H1 (cell line): ENCODE measurements at regions not wholly inside any gene's neighbourhood (a gene's known extent, or its start where the extent isn't known, plus 50 kb on each side); places are given as distances from the start of the nearest gene placed in this dataset.

Source experiments
- CTCF ChIA-PET: fragments of 300-600 bp; sonication (Branson Sonifier 250); formaldehyde crosslinking; loops from one replicate; lab custom pipeline; 2021; ENCODE audit not compliant: partially characterized antibody; lab: Charles Lee
- POLR2A ChIA-PET: fragments of 300-600 bp; sonication (Branson Sonifier 250); formaldehyde crosslinking; loops from one replicate; lab custom pipeline; 2021; ENCODE audit warnings: inconsistent platforms; ENCODE audit not compliant: partially characterized antibody; lab: Charles Lee
- DNase-seq, 2 experiments: peaks; one replicate each; pipeline versions ENCODE4 v3.0.0 to v3.0.0-alpha.2; 2010 to 2022; ENCODE audit warnings: low spot score in 2 of 2, low read depth in 1 of 2, mixed read lengths in 1 of 2
- FAIRE-seq: peaks from 2 replicates; lab custom pipeline; 2011; peaks lifted over from hg19 to GRCh38; lab: Jason Lieb, UNC
- H2AFZ ChIP-seq: 2 replicates; pipeline ENCODE4 v1.8.1; 2012; ENCODE audit warnings: low read length, inconsistent platforms
- H2AK5ac ChIP-seq: 2 replicates; pipeline ENCODE4 v1.6.1; 2013; ENCODE audit warnings: low read depth, low read length
- H2BK120ac ChIP-seq: replicated peaks from 2 replicates; pipeline ENCODE3; 2013; ENCODE audit warnings: low read depth, low read length, inconsistent platforms
- H2BK12ac ChIP-seq: 2 replicates; pipeline ENCODE4 v1.6.1; 2013; ENCODE audit warnings: low read depth, low read length
- H2BK15ac ChIP-seq: 2 replicates; pipeline ENCODE4 v1.6.1; 2013; ENCODE audit warnings: low read length
- H2BK20ac ChIP-seq: 2 replicates; pipeline ENCODE4 v1.6.1; 2013; ENCODE audit warnings: low read length
- H2BK5ac ChIP-seq: 2 replicates; pipeline ENCODE4 v1.6.1; 2013; ENCODE audit warnings: low read depth, low read length
- H3K14ac ChIP-seq: 2 replicates; pipeline ENCODE4 v1.6.1; 2013; ENCODE audit warnings: inconsistent platforms; ENCODE audit not compliant: insufficient read length
- H3K18ac ChIP-seq: 2 replicates; pipeline ENCODE4 v1.6.1; 2013; ENCODE audit warnings: low read length; ENCODE audit errors: extremely low read depth
- H3K23ac ChIP-seq: 2 replicates; pipeline ENCODE4 v1.6.1; 2013; ENCODE audit warnings: inconsistent platforms; ENCODE audit not compliant: insufficient read length
- H3K23me2 ChIP-seq: 2 replicates; pipeline ENCODE4 v1.6.1; 2013; ENCODE audit warnings: low read depth, low read length
- H3K27ac ChIP-seq: 2 replicates; pipeline ENCODE4 v1.6.1; 2011; ENCODE audit warnings: low read depth, low read length, inconsistent platforms
- H3K27me3 ChIP-seq, 4 experiments: replicated peaks in 1 of 4; 1 replicate in 1 of 4; 2 replicates in 3 of 4; pipeline versions ENCODE4 v1.6.1 to v1.8.1; 2011 to 2013; ENCODE audit warnings: low read length in 3 of 4, mild to moderate bottlenecking in 3 of 4, inconsistent platforms in 2 of 4, mixed read lengths in 2 of 4, moderate library complexity in 1 of 4; ENCODE audit not compliant: control insufficient read depth in 3 of 4, insufficient read depth in 3 of 4; ENCODE audit errors: extremely low read depth in 1 of 4
- H3K36me3 ChIP-seq, 4 experiments: 2 replicates each; pipeline versions ENCODE4 v1.6.1 to v1.8.1; 2011 to 2013; ENCODE audit warnings: mild to moderate bottlenecking in 4 of 4, low read length in 3 of 4, moderate library complexity in 2 of 4, control low read depth in 1 of 4, inconsistent platforms in 1 of 4; ENCODE audit not compliant: insufficient read depth in 4 of 4, control insufficient read depth in 2 of 4
- H3K4ac ChIP-seq: replicated peaks from 2 replicates; pipeline ENCODE3; 2013; ENCODE audit warnings: low read length, low read depth, mixed read lengths, inconsistent platforms; ENCODE audit not compliant: insufficient read length
- H3K4me1 ChIP-seq, 4 experiments: replicated peaks in 1 of 4; 1 replicate in 1 of 4; 2 replicates in 3 of 4; pipeline versions ENCODE4 v1.6.1 to v1.8.1; 2011 to 2013; ENCODE audit warnings: low read length in 3 of 4, inconsistent platforms in 2 of 4, mixed read lengths in 1 of 4; ENCODE audit not compliant: insufficient read depth in 4 of 4, control insufficient read depth in 3 of 4
- H3K4me2 ChIP-seq, 2 experiments: 2 replicates each; pipeline versions ENCODE4 v1.6.1 to v1.8.1; 2011 to 2013; ENCODE audit warnings: low read depth in 2 of 2, low read length in 2 of 2, control low read depth in 1 of 2, inconsistent platforms in 1 of 2, mild to moderate bottlenecking in 1 of 2; ENCODE audit not compliant: insufficient read depth in 1 of 2
- H3K4me3 ChIP-seq, 4 experiments: fragments of 200-600, 300-600 bp in 1 of 4; sonication (generic), shearing (Covaris generic), sonication (Bioruptor Twin) in 1 of 4; 2 replicates each; pipeline versions ENCODE4 v1.5.1 to v1.8.1; 2011 to 2016; ENCODE audit warnings: low read length in 4 of 4, low read depth in 3 of 4, control low read depth in 2 of 4, inconsistent platforms in 2 of 4, mild to moderate bottlenecking in 2 of 4, mixed read lengths in 1 of 4, moderate library complexity in 1 of 4; ENCODE audit not compliant: insufficient read depth in 2 of 4; ENCODE audit errors: extremely low read depth in 1 of 4
- H3K56ac ChIP-seq: replicated peaks from 2 replicates; pipeline ENCODE3; 2013; ENCODE audit warnings: low read depth, mild to moderate bottlenecking, mixed read lengths, low read length, inconsistent platforms; ENCODE audit not compliant: insufficient read length
- H3K79me1 ChIP-seq: 2 replicates; pipeline ENCODE4 v1.6.1; 2013; ENCODE audit warnings: low read depth, low read length, control low read depth
- H3K79me2 ChIP-seq, 2 experiments: 2 replicates each; pipeline versions ENCODE4 v1.6.1 to v1.8.1; 2012 to 2013; ENCODE audit warnings: low read length in 2 of 2, mild to moderate bottlenecking in 2 of 2, inconsistent platforms in 1 of 2; ENCODE audit not compliant: insufficient read depth in 2 of 2, control insufficient read depth in 1 of 2
- H3K9ac ChIP-seq, 4 experiments: replicated peaks in 1 of 4; 1 replicate in 1 of 4; 2 replicates in 3 of 4; pipeline versions ENCODE4 v1.6.1 to v1.8.1; 2011 to 2013; ENCODE audit warnings: low read depth in 3 of 4, low read length in 3 of 4, control low read depth in 2 of 4, mild to moderate bottlenecking in 2 of 4, moderate library complexity in 2 of 4, inconsistent platforms in 1 of 4; ENCODE audit errors: extremely low read depth in 1 of 4
- H3K9me3 ChIP-seq, 2 experiments: 2 replicates each; pipeline versions ENCODE4 v1.6.1 to v1.8.1; 2012 to 2013; ENCODE audit warnings: mild to moderate bottlenecking in 2 of 2, moderate library complexity in 2 of 2, control low read depth in 1 of 2, inconsistent platforms in 1 of 2, low read depth in 1 of 2, low read length in 1 of 2, mixed read lengths in 1 of 2; ENCODE audit not compliant: insufficient read depth in 2 of 2
- H4K20me1 ChIP-seq, 2 experiments: replicated peaks in 1 of 2; 2 replicates each; pipeline versions ENCODE3 to v1.8.1; 2011 to 2013; ENCODE audit warnings: inconsistent platforms in 2 of 2, low read length in 2 of 2, mild to moderate bottlenecking in 1 of 2; ENCODE audit not compliant: insufficient read depth in 2 of 2, control insufficient read depth in 1 of 2
- H4K5ac ChIP-seq: 2 replicates; pipeline ENCODE4 v1.6.1; 2013; ENCODE audit warnings: low read length, low read depth, mixed read lengths, inconsistent platforms; ENCODE audit not compliant: insufficient read length
- H4K8ac ChIP-seq: 2 replicates; pipeline ENCODE4 v1.8.0; 2013; ENCODE audit warnings: mild to moderate bottlenecking, moderate library complexity, low read length, inconsistent platforms; ENCODE audit not compliant: insufficient read depth; ENCODE audit errors: extremely low read depth
- H4K91ac ChIP-seq: replicated peaks from 2 replicates; pipeline ENCODE3; 2013; ENCODE audit warnings: low read length, mixed read lengths, inconsistent platforms; ENCODE audit not compliant: insufficient read length
- BCL11A ChIP-seq, 2 experiments: IDR thresholded peaks; one replicate each; pipeline ENCODE4 v1.6.1; 2011; ENCODE audit warnings: low read depth in 2 of 2, low read length in 2 of 2, mild to moderate bottlenecking in 2 of 2
- HDAC2 ChIP-seq, 2 experiments: fragments of 300-600 bp in 1 of 2; sonication (generic) in 1 of 2; IDR thresholded peaks; 2 replicates each; pipeline ENCODE4 v1.6.1; 2011 to 2012; ENCODE audit warnings: low read depth in 2 of 2, low read length in 2 of 2, mild to moderate bottlenecking in 2 of 2, moderate library complexity in 2 of 2, borderline replicate concordance in 1 of 2, inconsistent platforms in 1 of 2
- MAFK ChIP-seq: IDR thresholded peaks from 2 replicates; pipeline ENCODE4 v1.6.1; 2012; ENCODE audit warnings: low read depth, mild to moderate bottlenecking, improper control_type of control experiment, low read length
- NANOG ChIP-seq: IDR thresholded peaks from 2 replicates; pipeline ENCODE4 v1.6.1; 2011; ENCODE audit warnings: low read length, low read depth, mild to moderate bottlenecking, inconsistent platforms; ENCODE audit not compliant: insufficient read depth, poor library complexity, severe bottlenecking
- NRF1 ChIP-seq: IDR thresholded peaks from 2 replicates; pipeline ENCODE4 v1.6.1; 2011; ENCODE audit warnings: mild to moderate bottlenecking, low read depth, low read length, improper control_type of control experiment
- POLR2AphosphoS5 ChIP-seq: IDR thresholded peaks from 2 replicates; pipeline ENCODE4 v1.6.1; 2011; ENCODE audit warnings: low read depth, low read length
- POU5F1 ChIP-seq: IDR thresholded peaks from 2 replicates; pipeline ENCODE4 v1.6.1; 2011; ENCODE audit warnings: low read depth, mild to moderate bottlenecking, low read length, moderate library complexity
- RFX5 ChIP-seq: IDR thresholded peaks from 2 replicates; pipeline ENCODE4 v1.6.1; 2011; ENCODE audit warnings: low read depth, low read length, improper control_type of control experiment, borderline replicate concordance
- RNF2 ChIP-seq: fragments of 200-900, 300-1000 bp; sonication (generic); IDR thresholded peaks from 2 replicates; pipeline ENCODE4 v1.7.1; 2016; ENCODE audit warnings: borderline replicate concordance, low read depth, mild to moderate bottlenecking, antibody characterized with exemption, low read length; ENCODE audit not compliant: poor library complexity, severe bottlenecking; ENCODE audit errors: missing control alignments
- SIN3A ChIP-seq, 2 experiments: IDR thresholded peaks in 1 of 2; conservative IDR thresholded peaks in 1 of 2; 2 replicates each; pipeline ENCODE4 v1.6.1; 2011 to 2012; ENCODE audit warnings: low read length in 2 of 2, improper control_type of control experiment in 1 of 2, low read depth in 1 of 2, mild to moderate bottlenecking in 1 of 2
- SP1 ChIP-seq: IDR thresholded peaks from 2 replicates; pipeline ENCODE4 v1.6.1; 2011; ENCODE audit warnings: low read depth, low read length
- SP4 ChIP-seq: IDR thresholded peaks from 2 replicates; pipeline ENCODE4 v1.6.1; 2012; ENCODE audit warnings: low read length, inconsistent platforms
- WGBS, 2 experiments: shearing (Covaris generic) in 1 of 2; methylation state at CpG; one replicate each; pipeline versions ENCODE4 v1.1.6 to v1.1.7; 2013 to 2015; ENCODE audit warnings: low lambda C conversion rate in 2 of 2, mixed read lengths in 2 of 2, inconsistent platforms in 1 of 2, low coverage in 1 of 2, missing lambda C conversion rate in 1 of 2; ENCODE audit not compliant: insufficient replicate concordance in 2 of 2, insufficient coverage in 1 of 2, insufficient read length in 1 of 2; ENCODE audit errors: extremely low coverage in 1 of 2, missing lambda C conversion rate in 1 of 2; 5-methylcytosine and 5-hydroxymethylcytosine counted together

DNA sequence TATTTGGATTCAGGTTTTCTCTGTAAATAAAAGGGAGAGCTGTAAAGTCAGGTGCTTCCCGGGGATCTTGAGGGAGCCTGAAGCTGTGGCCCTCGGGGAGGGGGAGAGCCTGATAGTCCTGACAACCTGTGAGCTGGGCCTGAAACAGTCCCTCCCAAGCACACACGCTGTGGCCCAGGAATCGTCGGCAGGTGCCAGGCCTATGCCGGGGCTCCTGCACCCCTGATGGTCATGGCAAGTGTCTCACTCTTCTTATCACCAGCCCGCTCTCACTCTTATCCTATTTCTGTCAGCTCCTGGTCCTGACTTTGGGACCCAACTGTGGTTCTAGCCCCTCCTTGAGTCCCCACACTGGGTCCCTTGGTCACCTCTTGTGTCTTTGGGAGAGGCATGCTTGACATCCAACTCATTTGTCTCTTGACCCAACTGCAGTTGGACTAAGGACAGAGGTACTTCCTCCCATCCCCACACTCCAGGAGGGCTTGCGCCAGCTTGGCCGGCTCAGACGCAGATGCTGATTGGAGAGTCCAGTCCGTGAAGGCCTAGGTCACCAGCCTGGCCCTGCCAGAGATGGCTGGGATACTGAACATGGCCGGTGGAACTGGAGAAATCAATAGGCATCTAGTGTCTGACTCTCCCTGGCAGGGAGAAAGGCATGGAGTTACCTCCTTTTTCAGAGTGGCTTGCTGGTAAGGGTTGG, 170.5 kb upstream of the WSCD1 start:
- Histone ChIP-seq H2BK15ac (no peak overlapping the region), H2AFZ (no peak overlapping the region), H3K79me1 (no peaks in the 10 kb centered on the region), H3K9ac (no peak overlapping the region), H2BK12ac (peak overlapping the region; percentile 13; the same call in 1 of the 2 replicates), H3K36me3 (no peaks in the 10 kb centered on the region), H3K4ac (no peak overlapping the region), H3K4me2 (no peak overlapping the region), H4K5ac (no peak overlapping the region), H3K56ac (no peak overlapping the region), H3K27ac (no peak overlapping the region), H3K4me1 (peaks cover 2 to 16% (median 11%) of the 10 kb centered on the region in 4 experiments), H3K9me3 (peaks cover 3 to 6% of the 10 kb centered on the region in 2 experiments; a peak in 1 of 4 replicates), H4K20me1 (no peaks in the 10 kb centered on the region), H3K23me2 (no peaks in the 10 kb centered on the region), H4K8ac (no peak overlapping the region; the same call in 1 of the 2 replicates), H2AK5ac (peak overlapping the region; percentile 76; the same call in 1 of the 2 replicates), H3K18ac (peak overlapping the region; percentile 21; the same call in 1 of the 2 replicates), H3K14ac (peak overlapping the region; percentile 27), H3K4me3 (no peak overlapping the region), H3K27me3 (no peaks in the 10 kb centered on the region; a peak in 1 of 7 replicates), H2BK120ac (peak overlapping the region; percentile 88), H4K91ac (peak overlapping the region; percentile 84), H2BK5ac (no peak overlapping the region; the same call in 1 of the 2 replicates), H3K23ac (no peak overlapping the region), H2BK20ac (peak overlapping the region; percentile 17), H3K79me2 (no peaks in the 10 kb centered on the region)
- POLR2A ChIA-PET: no interaction called here
- CTCF ChIA-PET: interaction anchor here (0.9 kb wide), 1 partner anchor 531 kb away, joined by 3 read pairs; no protein-coding TSS in a partner anchor
- FAIRE-seq (no peak), DNase-seq (no peak)
- 95% methylated on average over 12 of the region's 12 CpGs; no CpG with 5 or more reads in 1 of the 2 experiments for WGBS, 2 experiments
- TF ChIP-seq MAFK (no peak), RFX5 (no peak), NANOG (no peak), SP1 (no peak), POLR2AphosphoS5 (no peak), RNF2 (no peak), NRF1 (no peak), SIN3A (conservative IDR thresholded peaks at IDR 0.05 in 1 of 2, IDR thresholded peaks at IDR 0.05 in 1 of 2; ENCODE audit: low read depth in 1 of 2, low read length in 2 of 2) (no peak), BCL11A (IDR thresholded peaks at IDR 0.05; ENCODE audit: low read depth in 2 of 2, low read length in 2 of 2) (no peak), HDAC2 (IDR thresholded peaks at IDR 0.05; ENCODE audit: borderline replicate concordance in 1 of 2, low read depth in 2 of 2, low read length in 2 of 2) (no peak), POU5F1 (no peak), SP4 (no peak)
